ENCODE measurements at regions not wholly inside any gene's neighbourhood (a gene's known extent, or its start where the extent isn't known, plus 50 kb on each side); places are given as distances from the start of the nearest gene placed in this dataset.

- intact Hi-C loops (cut with micrococcal nuclease; ENCODE audit: unreplicated experiment): no loop called here
- Histone ChIP-seq H3K4me1 (ENCODE audit: insufficient read depth, low read length, poor library complexity, severe bottlenecking) (no peaks in the 10 kb centered on the region), H3K4me3 (ENCODE audit: low read depth, low read length, poor library complexity, severe bottlenecking) (no peak overlapping the region), H3K36me3 (ENCODE audit: insufficient read depth, low read length, poor library complexity, severe bottlenecking) (no peaks in the 10 kb centered on the region), H3K27me3 (replicated peaks; ENCODE audit: insufficient read depth, low read depth, low read length, poor library complexity) (peaks cover 31% of the 10 kb centered on the region), H3K9me3 (ENCODE audit: low read depth, low read length, poor library complexity, severe bottlenecking) (no peaks in the 10 kb centered on the region), H3K27ac (ENCODE audit: low read depth, low read length, poor library complexity, severe bottlenecking) (no peak overlapping the region)
- DNase-seq (ENCODE audit: low spot score): no peak
- ChIA-PET POLR2A (ENCODE audit: low non-redundant PET) (no interaction called here), CTCF (no interaction called here)
- no peak for TF ChIP-seq CTCF (conservative IDR thresholded peaks at IDR 0.05; ENCODE audit: low read depth, low read length)
- TF ChIP-seq EZH2 (IDR thresholded peaks at IDR 0.05; ENCODE audit: borderline replicate concordance, low read depth, low read length, poor library complexity, severe bottlenecking): no peak
- BruUV-seq (replicated peaks): no TSS peak
These were observed 58.2 kb downstream of the ELAPOR2 start for GRCh38 chr7:87001214-87001613.

GRCh38 chr7:87000344-87000743, 59.1 kb downstream of the ELAPOR2 start:
- POLR2A ChIA-PET (ENCODE audit: low non-redundant PET): no interaction called here
- H3K36me3 ChIP-seq (ENCODE audit: insufficient read depth, low read length, poor library complexity, severe bottlenecking): no peaks in the 10 kb centered on the region
- no peaks in the 10 kb centered on the region for H3K4me1 ChIP-seq (ENCODE audit: insufficient read depth, low read length, poor library complexity, severe bottlenecking)
- intact Hi-C loops (cut with micrococcal nuclease; ENCODE audit: unreplicated experiment): no loop called here
- BruUV-seq (replicated peaks): no TSS peak
- TF ChIP-seq EZH2 (IDR thresholded peaks at IDR 0.05; ENCODE audit: borderline replicate concordance, low read depth, low read length, poor library complexity, severe bottlenecking) (no peak), CTCF (conservative IDR thresholded peaks at IDR 0.05; ENCODE audit: low read depth, low read length) (no peak)
- CTCF ChIA-PET: no interaction called here
- peaks cover 35% of the 10 kb centered on the region for H3K27me3 ChIP-seq (replicated peaks; ENCODE audit: insufficient read depth, low read depth, low read length, poor library complexity)
- H3K27ac ChIP-seq (ENCODE audit: low read depth, low read length, poor library complexity, severe bottlenecking): no peak overlapping the region
- no peak for DNase-seq (ENCODE audit: low spot score)
- H3K9me3 ChIP-seq (ENCODE audit: low read depth, low read length, poor library complexity, severe bottlenecking): no peaks in the 10 kb centered on the region
- H3K4me3 ChIP-seq (ENCODE audit: low read depth, low read length, poor library complexity, severe bottlenecking): no peak overlapping the region

- Histone ChIP-seq H3K9me3 (ENCODE audit: low read depth, low read length, poor library complexity, severe bottlenecking) (no peaks in the 10 kb centered on the region), H3K4me1 (ENCODE audit: insufficient read depth, low read length, poor library complexity, severe bottlenecking) (no peaks in the 10 kb centered on the region), H3K36me3 (ENCODE audit: insufficient read depth, low read length, poor library complexity, severe bottlenecking) (no peaks in the 10 kb centered on the region), H3K27me3 (replicated peaks; ENCODE audit: insufficient read depth, low read depth, low read length, poor library complexity) (peaks cover 35% of the 10 kb centered on the region), H3K4me3 (ENCODE audit: low read depth, low read length, poor library complexity, severe bottlenecking) (no peak overlapping the region), H3K27ac (ENCODE audit: low read depth, low read length, poor library complexity, severe bottlenecking) (no peak overlapping the region)
- POLR2A ChIA-PET (ENCODE audit: low non-redundant PET): no interaction called here
- DNase-seq (ENCODE audit: low spot score): no peak
- intact Hi-C loops (cut with micrococcal nuclease; ENCODE audit: unreplicated experiment): no loop called here
- TF ChIP-seq CTCF (conservative IDR thresholded peaks at IDR 0.05; ENCODE audit: low read depth, low read length): no peak
- TF ChIP-seq EZH2 (IDR thresholded peaks at IDR 0.05; ENCODE audit: borderline replicate concordance, low read depth, low read length, poor library complexity, severe bottlenecking): no peak
- CTCF ChIA-PET: no interaction called here
- BruUV-seq (replicated peaks): no TSS peak
These were observed 59.7 kb downstream of the ELAPOR2 start for GRCh38 chr7:86999750-87000149.

All from A673 (cell line).